ENCODE measurements at regions not wholly inside any gene's neighbourhood (a gene's known extent, or its start where the extent isn't known, plus 50 kb on each side); places are given as distances from the start of the nearest gene placed in this dataset.

DNA sequence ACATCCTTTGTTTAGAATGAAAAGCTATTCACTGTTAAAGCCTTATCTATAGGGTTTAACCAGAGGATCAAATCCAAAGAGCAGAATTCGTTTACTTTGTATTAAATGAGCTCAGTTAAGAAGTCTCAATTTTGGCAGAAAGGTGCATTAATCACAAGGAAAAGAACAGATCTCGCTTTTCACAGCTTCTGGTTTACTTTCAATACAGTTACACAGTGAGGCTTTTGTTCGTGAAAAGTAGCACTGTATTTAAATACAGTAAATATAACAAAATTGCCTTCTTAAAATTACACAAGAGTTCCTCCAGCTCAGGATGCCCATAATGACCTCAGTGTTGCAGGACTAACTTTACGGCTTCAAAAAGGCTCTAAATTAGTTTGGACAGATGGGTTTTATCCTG is 669.1 kb upstream of the SALL1 start:
- Histone ChIP-seq H3K27ac (ENCODE audit: extremely low read length, insufficient read depth, low read length) (no peak overlapping the region), H3K9ac (ENCODE audit: insufficient read depth, low read depth, low read length) (no peak overlapping the region), H3K36me3 (replicated peaks in 1 of 2; ENCODE audit: control insufficient read depth in 1 of 2, insufficient read depth in 2 of 2, low read length in 2 of 2) (no peaks in the 10 kb centered on the region), H3K27me3 (ENCODE audit: control insufficient read depth in 1 of 2, insufficient read depth in 2 of 2, low read length in 2 of 2) (no peaks in the 10 kb centered on the region), H3K4me3 (replicated peaks in 1 of 3; ENCODE audit: insufficient read depth in 1 of 3, low read depth in 2 of 3, low read length in 3 of 3) (no peak overlapping the region), H2AFZ (ENCODE audit: low read length) (no peak overlapping the region), H4K20me1 (ENCODE audit: insufficient read depth, low read length) (no peaks in the 10 kb centered on the region), H3K79me2 (ENCODE audit: insufficient read depth, low read length) (no peaks in the 10 kb centered on the region), H3K4me1 (ENCODE audit: insufficient read depth, low read length) (no peaks in the 10 kb centered on the region), H3K9me3 (ENCODE audit: low read length) (no peaks in the 10 kb centered on the region), H3K4me2 (ENCODE audit: low read depth, low read length) (no peak overlapping the region)
- FAIRE-seq (no peak), DNase-seq (ENCODE audit: low spot score) (no peak), ATAC-seq (no peak)
- BruUV-seq (replicated peaks), result no TSS peak
- in situ Hi-C loops (cut with HindIII; ENCODE audit: extremely low pct_ligation_motif_present, low pct_unique_long_range_greater_than_20kb), result no loop called here
- POLR2A ChIA-PET, result no interaction called here
- intact Hi-C loops (cut with micrococcal nuclease; ENCODE audit: unreplicated experiment), result no loop called here
- under 1% methylated on average over 4 of the region's 4 CpGs for WGBS (ENCODE audit: low lambda C conversion rate)
- CTCF ChIA-PET (ENCODE audit: low intra/inter-chr PET ratio, low total read pairs), result no interaction called here
- no peak for TF ChIP-seq CCDC6 (CRISPR knock-in tag; IDR thresholded peaks at IDR 0.05)
- TF ChIP-seq ZNF550 (CRISPR knock-in tag; IDR thresholded peaks at IDR 0.05; ENCODE audit: borderline replicate concordance), result no peak
- no peak for TF ChIP-seq ZNF598 (CRISPR knock-in tag; IDR thresholded peaks at IDR 0.05; ENCODE audit: borderline replicate concordance)
- TF ChIP-seq ZNF264 (CRISPR knock-in tag; IDR thresholded peaks at IDR 0.05), result no peak
- TF ChIP-seq HINFP (CRISPR knock-in tag; IDR thresholded peaks at IDR 0.05; ENCODE audit: low read depth), result no peak
- no peak for TF ChIP-seq MAFG (CRISPR knock-in tag; IDR thresholded peaks at IDR 0.05)
- no peak for TF ChIP-seq CC2D1A (CRISPR knock-in tag; IDR thresholded peaks at IDR 0.05)
- no peak for TF ChIP-seq ZNF496 (CRISPR knock-in tag; IDR thresholded peaks at IDR 0.05; ENCODE audit: insufficient replicate concordance)
- no peak for TF ChIP-seq ZNF670 (CRISPR knock-in tag; IDR thresholded peaks at IDR 0.05; ENCODE audit: borderline replicate concordance)
- no peak for TF ChIP-seq ZNF335 (CRISPR knock-in tag; IDR thresholded peaks at IDR 0.05)
- TF ChIP-seq ISX (CRISPR knock-in tag; conservative IDR thresholded peaks at IDR 0.05), result no peak
- no peak for TF ChIP-seq ZBTB14 (CRISPR knock-in tag; IDR thresholded peaks at IDR 0.05)
- TF ChIP-seq, protein P1, sequence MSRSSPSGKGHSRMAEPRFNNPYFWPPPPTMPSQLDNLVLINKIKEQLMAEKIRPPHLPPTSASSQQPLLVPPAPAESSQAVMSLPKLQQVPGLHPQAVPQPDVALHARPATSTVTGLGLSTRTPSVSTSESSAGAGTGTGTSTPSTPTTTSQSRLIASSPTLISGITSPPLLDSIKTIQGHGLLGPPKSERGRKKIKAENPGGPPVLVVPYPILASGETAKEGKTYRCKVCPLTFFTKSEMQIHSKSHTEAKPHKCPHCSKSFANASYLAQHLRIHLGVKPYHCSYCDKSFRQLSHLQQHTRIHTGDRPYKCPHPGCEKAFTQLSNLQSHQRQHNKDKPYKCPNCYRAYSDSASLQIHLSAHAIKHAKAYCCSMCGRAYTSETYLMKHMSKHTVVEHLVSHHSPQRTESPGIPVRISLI (CRISPR knock-in tag; IDR thresholded peaks at IDR 0.05; ENCODE audit: borderline replicate concordance), result no peak
- TF ChIP-seq ZNF143 (CRISPR knock-in tag; IDR thresholded peaks at IDR 0.05), result no peak
- TF ChIP-seq, protein P2, sequence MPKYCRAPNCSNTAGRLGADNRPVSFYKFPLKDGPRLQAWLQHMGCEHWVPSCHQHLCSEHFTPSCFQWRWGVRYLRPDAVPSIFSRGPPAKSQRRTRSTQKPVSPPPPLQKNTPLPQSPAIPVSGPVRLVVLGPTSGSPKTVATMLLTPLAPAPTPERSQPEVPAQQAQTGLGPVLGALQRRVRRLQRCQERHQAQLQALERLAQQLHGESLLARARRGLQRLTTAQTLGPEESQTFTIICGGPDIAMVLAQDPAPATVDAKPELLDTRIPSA (CRISPR knock-in tag; IDR thresholded peaks at IDR 0.05; ENCODE audit: borderline replicate concordance), result no peak
- TF ChIP-seq, protein P3, sequence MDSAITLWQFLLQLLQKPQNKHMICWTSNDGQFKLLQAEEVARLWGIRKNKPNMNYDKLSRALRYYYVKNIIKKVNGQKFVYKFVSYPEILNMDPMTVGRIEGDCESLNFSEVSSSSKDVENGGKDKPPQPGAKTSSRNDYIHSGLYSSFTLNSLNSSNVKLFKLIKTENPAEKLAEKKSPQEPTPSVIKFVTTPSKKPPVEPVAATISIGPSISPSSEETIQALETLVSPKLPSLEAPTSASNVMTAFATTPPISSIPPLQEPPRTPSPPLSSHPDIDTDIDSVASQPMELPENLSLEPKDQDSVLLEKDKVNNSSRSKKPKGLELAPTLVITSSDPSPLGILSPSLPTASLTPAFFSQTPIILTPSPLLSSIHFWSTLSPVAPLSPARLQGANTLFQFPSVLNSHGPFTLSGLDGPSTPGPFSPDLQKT (CRISPR knock-in tag; IDR thresholded peaks at IDR 0.05; ENCODE audit: borderline replicate concordance), result no peak
